AG10803 (cell line): ENCODE measurements at regions not wholly inside any gene's neighbourhood (a gene's known extent, or its start where the extent isn't known, plus 50 kb on each side); places are given as distances from the start of the nearest gene placed in this dataset.

Experiments used
- DNase-seq: peaks from one replicate; pipeline ENCODE4 v3.0.0; 2010; ENCODE audit warnings: low read depth
- H3K4me3 ChIP-seq: 2 replicates; pipeline ENCODE4 v1.5.1; 2011; ENCODE audit warnings: mild to moderate bottlenecking, low read length, control low read depth
- TF ChIP-seq, protein P1 (sequence below): conservative IDR thresholded peaks from 2 replicates; pipeline ENCODE4 v1.5.1; 2011; ENCODE audit warnings: mild to moderate bottlenecking, low read length, control low read depth, inconsistent platforms

- TF ChIP-seq, protein P1, sequence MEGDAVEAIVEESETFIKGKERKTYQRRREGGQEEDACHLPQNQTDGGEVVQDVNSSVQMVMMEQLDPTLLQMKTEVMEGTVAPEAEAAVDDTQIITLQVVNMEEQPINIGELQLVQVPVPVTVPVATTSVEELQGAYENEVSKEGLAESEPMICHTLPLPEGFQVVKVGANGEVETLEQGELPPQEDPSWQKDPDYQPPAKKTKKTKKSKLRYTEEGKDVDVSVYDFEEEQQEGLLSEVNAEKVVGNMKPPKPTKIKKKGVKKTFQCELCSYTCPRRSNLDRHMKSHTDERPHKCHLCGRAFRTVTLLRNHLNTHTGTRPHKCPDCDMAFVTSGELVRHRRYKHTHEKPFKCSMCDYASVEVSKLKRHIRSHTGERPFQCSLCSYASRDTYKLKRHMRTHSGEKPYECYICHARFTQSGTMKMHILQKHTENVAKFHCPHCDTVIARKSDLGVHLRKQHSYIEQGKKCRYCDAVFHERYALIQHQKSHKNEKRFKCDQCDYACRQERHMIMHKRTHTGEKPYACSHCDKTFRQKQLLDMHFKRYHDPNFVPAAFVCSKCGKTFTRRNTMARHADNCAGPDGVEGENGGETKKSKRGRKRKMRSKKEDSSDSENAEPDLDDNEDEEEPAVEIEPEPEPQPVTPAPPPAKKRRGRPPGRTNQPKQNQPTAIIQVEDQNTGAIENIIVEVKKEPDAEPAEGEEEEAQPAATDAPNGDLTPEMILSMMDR, result no peak
- DNase-seq, result no peak
- H3K4me3 ChIP-seq, result no peak overlapping the region
Measured at GRCh38 chr10:52464368-52465124, 150.5 kb downstream of the DKK1 start.

GRCh38 chr10:52465202-52465601 lies 151.1 kb downstream of the DKK1 start:
- TF ChIP-seq, protein P1, result no peak
- no peak for DNase-seq
- no peak overlapping the region for H3K4me3 ChIP-seq

DNA sequence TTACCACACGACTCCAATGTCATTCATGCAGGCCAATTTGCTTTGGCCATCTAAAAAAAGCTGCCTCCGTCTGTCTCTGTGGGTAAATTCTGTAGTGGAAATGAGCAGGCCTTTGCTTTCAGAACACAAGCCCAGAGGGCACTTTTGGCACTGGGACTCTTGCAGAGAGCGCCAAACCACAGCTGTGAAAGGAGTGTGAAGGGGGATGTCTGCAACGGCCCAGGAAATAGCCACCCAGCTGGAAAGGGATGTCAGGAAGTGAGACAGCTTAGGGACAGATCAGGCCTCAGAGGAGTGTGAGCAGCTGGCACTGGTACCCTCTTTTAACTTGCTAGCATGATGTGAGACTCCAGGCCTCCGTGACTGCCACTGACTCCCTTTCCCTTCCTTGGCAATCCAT lies 152.4 kb downstream of the DKK1 start:
- TF ChIP-seq, protein P1, result no peak
- peak; percentile 53 for DNase-seq
- H3K4me3 ChIP-seq, result no peak overlapping the region

DNA sequence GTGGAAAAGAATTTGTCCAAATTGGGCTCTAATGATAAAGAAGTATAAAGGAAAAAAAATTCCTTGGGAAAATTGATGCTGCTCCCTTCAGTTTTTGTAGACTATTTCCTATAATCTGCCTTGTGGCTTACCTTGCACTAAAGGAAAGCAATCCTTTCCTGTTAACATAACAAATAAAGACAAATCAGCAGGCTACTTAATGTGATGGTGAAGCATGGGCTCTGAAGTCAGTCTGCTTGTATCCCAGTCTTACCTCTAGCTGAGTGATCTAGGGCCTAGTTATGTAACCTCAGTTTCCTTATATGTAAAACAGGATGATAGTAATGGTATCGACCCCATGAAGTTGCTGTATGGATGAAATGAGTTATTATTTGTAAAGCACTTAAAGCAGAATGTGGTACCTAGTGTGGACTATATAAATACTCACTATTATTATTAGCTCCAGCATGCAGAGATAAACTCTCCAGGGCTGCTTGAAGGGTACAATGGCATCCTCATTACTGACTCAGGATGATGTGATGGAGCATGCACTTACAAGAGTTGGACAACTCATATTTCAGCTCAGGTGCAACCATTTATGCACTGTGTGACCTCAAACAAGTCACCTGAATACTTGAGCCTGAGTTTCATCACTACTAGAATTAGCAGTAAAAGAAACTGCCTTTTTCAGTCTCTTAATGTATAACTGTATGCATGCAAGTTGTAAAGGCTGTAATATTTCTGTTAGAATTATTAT lies 156.1 kb downstream of the DKK1 start:
- no peak overlapping the region for H3K4me3 ChIP-seq
- no peak for DNase-seq
- TF ChIP-seq, protein P1, result no peak

GRCh38 chr10:52472406-52473146 lies 158.5 kb downstream of the DKK1 start:
- no peak overlapping the region for H3K4me3 ChIP-seq
- TF ChIP-seq, protein P1, result no peak
- no peak for DNase-seq

- TF ChIP-seq, protein P1, result no peak
- no peak overlapping the region for H3K4me3 ChIP-seq
- DNase-seq, result no peak
Measured at GRCh38 chr10:52474265-52474664, 160.2 kb downstream of the DKK1 start.
